WTC11 (cell line): ENCODE measurements at regions not wholly inside any gene's neighbourhood (a gene's known extent, or its start where the extent isn't known, plus 50 kb on each side); places are given as distances from the start of the nearest gene placed in this dataset.

Experiments used
- ATAC-seq: fragments of 200-7000 bp; cut with Tn5 transposase; 2 replicates; pipeline ENCODE4 v1.10.0; 2021; ENCODE audit warnings: mild to moderate bottlenecking, moderate library complexity
- CTCF ChIA-PET: fragments of 300-600 bp; sonication (Branson Sonifier 250); formaldehyde crosslinking; loops from one replicate; lab custom pipeline; 2021; ENCODE audit warnings: antibody characterized with exemption; lab: Charles Lee
- POLR2A ChIA-PET: fragments of 350-600 bp; sonication (Branson Sonifier 250); formaldehyde crosslinking; loops from one replicate; lab custom pipeline; 2021; ENCODE audit warnings: antibody characterized with exemption; lab: Charles Lee
- DNase-seq: peaks from one replicate; pipeline ENCODE4 v3.0.0; 2021; ENCODE audit warnings: low spot score
- H3K27ac Mint-ChIP-seq: 2 replicates; pipeline ENCODE4 v1.8.0; 2021; ENCODE audit warnings: mixed read lengths
- H3K27me3 Mint-ChIP-seq: 2 replicates; pipeline ENCODE4 v1.8.0; 2021; ENCODE audit warnings: low read depth, mild to moderate bottlenecking, moderate library complexity, mixed read lengths
- H3K36me3 Mint-ChIP-seq: 2 replicates; pipeline ENCODE4 v1.8.0; 2021; ENCODE audit warnings: mixed read lengths
- H3K4me1 Mint-ChIP-seq: 2 replicates; pipeline ENCODE4 v1.8.0; 2022; ENCODE audit warnings: mixed read lengths
- H3K4me3 Mint-ChIP-seq: 2 replicates; pipeline ENCODE4 v1.8.0; 2021; ENCODE audit warnings: mild to moderate bottlenecking, moderate library complexity, mixed read lengths
- H3K9me3 Mint-ChIP-seq: 2 replicates; pipeline ENCODE4 v1.8.0; 2021; ENCODE audit warnings: mixed read lengths
- HMGXB4 ChIP-seq: sonication (generic); formaldehyde crosslinking; IDR thresholded peaks from 2 replicates; pipeline ENCODE4 v1.8.1; 2023; ENCODE audit warnings: mild to moderate bottlenecking, moderate library complexity, missing genetic modification reagents
- JAZF1 ChIP-seq: fragments of 250-450 bp; sonication (Bioruptor Pico); IDR thresholded peaks from 2 replicates; pipeline ENCODE4 v1.9.0; 2021; ENCODE audit warnings: moderate library complexity, mild to moderate bottlenecking, inconsistent platforms
- NFYB ChIP-seq: sonication (generic); formaldehyde crosslinking; conservative IDR thresholded peaks from 2 replicates; pipeline ENCODE4 v1.8.0; 2022; ENCODE audit warnings: low read depth, missing genetic modification reagents
- NR2C2 ChIP-seq: sonication (generic); formaldehyde crosslinking; IDR thresholded peaks from 2 replicates; pipeline ENCODE4 v1.8.0; 2022; ENCODE audit warnings: mild to moderate bottlenecking, missing genetic modification reagents
- TEAD1 ChIP-seq: sonication (generic); formaldehyde crosslinking; IDR thresholded peaks from 2 replicates; pipeline ENCODE4 v1.8.0; 2022; ENCODE audit warnings: mild to moderate bottlenecking, missing genetic modification reagents
- USF1 ChIP-seq: sonication (generic); formaldehyde crosslinking; IDR thresholded peaks from 2 replicates; pipeline ENCODE4 v1.8.0; 2022; ENCODE audit warnings: mild to moderate bottlenecking, missing genetic modification reagents
- ZNF232 ChIP-seq: sonication (generic); formaldehyde crosslinking; IDR thresholded peaks from 2 replicates; pipeline ENCODE4 v1.8.0; 2022; ENCODE audit warnings: mild to moderate bottlenecking, missing genetic modification reagents
- ZNF423 ChIP-seq: fragments of 250-450 bp; sonication (Bioruptor Pico); IDR thresholded peaks from 2 replicates; pipeline ENCODE4 v2.1.2; 2022; ENCODE audit warnings: mild to moderate bottlenecking, moderate library complexity
- ZNF512 ChIP-seq: sonication (generic); formaldehyde crosslinking; IDR thresholded peaks from 2 replicates; pipeline ENCODE4 v1.8.1; 2022; ENCODE audit warnings: missing genetic modification reagents, borderline replicate concordance
- ZSCAN18 ChIP-seq: fragments of 250-450 bp; sonication (Bioruptor Pico); IDR thresholded peaks from 2 replicates; pipeline ENCODE4 v2.1.2; 2022; ENCODE audit warnings: mild to moderate bottlenecking, moderate library complexity
- TF ChIP-seq, protein P1 (sequence below): fragments of 200-600 bp; IDR thresholded peaks from 2 replicates; pipeline ENCODE4 v1.8.0; 2022; ENCODE audit warnings: antibody characterized with exemption
- TF ChIP-seq, protein P2 (sequence below): sonication (generic); formaldehyde crosslinking; IDR thresholded peaks from 2 replicates; pipeline ENCODE4 v1.8.0; 2023; ENCODE audit warnings: missing genetic modification reagents, mild to moderate bottlenecking, borderline replicate concordance
- TF ChIP-seq, protein P3 (sequence below): sonication (generic); formaldehyde crosslinking; IDR thresholded peaks from 2 replicates; pipeline ENCODE4 v1.8.0; 2023; ENCODE audit warnings: missing genetic modification reagents
- TF ChIP-seq, protein P4 (sequence below): sonication (generic); formaldehyde crosslinking; conservative IDR thresholded peaks from 2 replicates; pipeline ENCODE4 v1.8.1; 2023; ENCODE audit warnings: mild to moderate bottlenecking, low read depth, missing genetic modification reagents, moderate library complexity

DNA sequence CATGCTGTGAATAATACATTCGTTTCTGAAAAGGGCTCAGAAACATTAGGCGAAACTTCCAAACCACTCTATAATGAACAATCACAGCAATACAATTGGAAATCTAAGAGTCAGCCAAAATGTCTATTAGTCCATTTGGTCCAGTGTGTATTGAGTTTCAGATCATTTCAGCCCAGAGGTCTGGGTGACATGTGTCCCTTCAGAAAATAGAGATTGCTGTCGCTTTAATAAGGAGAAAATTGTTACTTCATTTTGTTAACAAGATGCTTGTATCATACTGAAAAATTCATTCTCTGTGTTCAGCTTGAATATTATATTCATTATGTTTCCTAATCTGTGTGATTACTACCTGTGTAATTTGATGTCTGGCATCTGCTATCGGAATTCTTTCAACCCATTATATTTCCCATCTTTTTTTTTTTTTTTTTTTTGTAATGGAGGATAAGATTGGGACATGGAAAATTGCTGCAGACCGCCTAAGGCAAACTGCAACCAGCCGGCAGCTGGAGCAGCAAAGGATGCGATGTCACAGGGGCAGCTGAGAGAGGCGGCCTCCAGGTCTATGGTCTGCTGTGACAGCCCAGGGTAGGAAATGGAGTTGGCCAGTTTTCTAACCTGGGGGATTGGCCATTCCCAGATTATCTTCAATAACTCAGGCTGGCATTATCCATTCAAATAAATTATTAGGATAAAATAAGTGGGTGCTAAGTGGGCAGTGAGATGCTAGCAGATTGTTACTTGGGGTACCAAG is 170.9 kb upstream of the NPVF start:
- H3K27me3 Mint-ChIP-seq = 0 out of 2 replicates have a peak, but pooled peaks cover 3% of the 10 kb centered on the region
- TF ChIP-seq NR2C2 (no peak), JAZF1 (CRISPR knock-in tag) (no peak), NFYB (CRISPR knock-in tag) (no peak)
- no peak for ATAC-seq
- CTCF ChIA-PET = interaction anchor here (0.6 kb wide), 1 partner anchor 164 kb away, joined by 3 read pairs; no protein-coding TSS in a partner anchor
- no peak overlapping the region for H3K4me3 Mint-ChIP-seq
- no peaks in the 10 kb centered on the region for H3K9me3 Mint-ChIP-seq
- H3K36me3 Mint-ChIP-seq = no peaks in the 10 kb centered on the region
- DNase-seq = no peak
- POLR2A ChIA-PET = no interaction called here
- no peak overlapping the region for H3K27ac Mint-ChIP-seq
- no peaks in the 10 kb centered on the region for H3K4me1 Mint-ChIP-seq

DNA sequence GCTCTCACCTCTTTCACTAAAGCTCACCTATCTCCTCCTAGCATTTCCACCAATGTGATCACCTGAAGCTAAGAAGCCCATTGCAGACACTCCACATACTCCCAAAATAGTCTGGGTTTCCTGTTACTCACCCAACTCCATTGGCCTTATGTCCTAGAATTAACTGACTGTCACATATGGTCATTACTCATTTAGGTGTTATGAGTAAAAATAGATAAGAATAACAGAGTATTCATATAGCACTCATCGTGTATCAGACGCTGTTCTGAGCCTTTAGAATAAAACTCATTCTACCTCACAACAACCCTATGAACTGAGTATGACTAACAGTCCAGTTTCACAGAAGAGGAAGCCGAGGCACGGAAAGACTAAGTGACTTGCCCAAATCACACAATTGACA is 174.2 kb upstream of the NPVF start:
- TF ChIP-seq, protein P1, sequence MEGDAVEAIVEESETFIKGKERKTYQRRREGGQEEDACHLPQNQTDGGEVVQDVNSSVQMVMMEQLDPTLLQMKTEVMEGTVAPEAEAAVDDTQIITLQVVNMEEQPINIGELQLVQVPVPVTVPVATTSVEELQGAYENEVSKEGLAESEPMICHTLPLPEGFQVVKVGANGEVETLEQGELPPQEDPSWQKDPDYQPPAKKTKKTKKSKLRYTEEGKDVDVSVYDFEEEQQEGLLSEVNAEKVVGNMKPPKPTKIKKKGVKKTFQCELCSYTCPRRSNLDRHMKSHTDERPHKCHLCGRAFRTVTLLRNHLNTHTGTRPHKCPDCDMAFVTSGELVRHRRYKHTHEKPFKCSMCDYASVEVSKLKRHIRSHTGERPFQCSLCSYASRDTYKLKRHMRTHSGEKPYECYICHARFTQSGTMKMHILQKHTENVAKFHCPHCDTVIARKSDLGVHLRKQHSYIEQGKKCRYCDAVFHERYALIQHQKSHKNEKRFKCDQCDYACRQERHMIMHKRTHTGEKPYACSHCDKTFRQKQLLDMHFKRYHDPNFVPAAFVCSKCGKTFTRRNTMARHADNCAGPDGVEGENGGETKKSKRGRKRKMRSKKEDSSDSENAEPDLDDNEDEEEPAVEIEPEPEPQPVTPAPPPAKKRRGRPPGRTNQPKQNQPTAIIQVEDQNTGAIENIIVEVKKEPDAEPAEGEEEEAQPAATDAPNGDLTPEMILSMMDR = no peak
- TF ChIP-seq ZNF512 (CRISPR knock-in tag) (no peak), ZNF423 (CRISPR knock-in tag) (no peak), USF1 (CRISPR knock-in tag) (no peak), TEAD1 (CRISPR knock-in tag) (no peak), ZSCAN18 (no peak), ZNF232 (CRISPR knock-in tag) (no peak), HMGXB4 (no peak)
- TF ChIP-seq, protein P2, sequence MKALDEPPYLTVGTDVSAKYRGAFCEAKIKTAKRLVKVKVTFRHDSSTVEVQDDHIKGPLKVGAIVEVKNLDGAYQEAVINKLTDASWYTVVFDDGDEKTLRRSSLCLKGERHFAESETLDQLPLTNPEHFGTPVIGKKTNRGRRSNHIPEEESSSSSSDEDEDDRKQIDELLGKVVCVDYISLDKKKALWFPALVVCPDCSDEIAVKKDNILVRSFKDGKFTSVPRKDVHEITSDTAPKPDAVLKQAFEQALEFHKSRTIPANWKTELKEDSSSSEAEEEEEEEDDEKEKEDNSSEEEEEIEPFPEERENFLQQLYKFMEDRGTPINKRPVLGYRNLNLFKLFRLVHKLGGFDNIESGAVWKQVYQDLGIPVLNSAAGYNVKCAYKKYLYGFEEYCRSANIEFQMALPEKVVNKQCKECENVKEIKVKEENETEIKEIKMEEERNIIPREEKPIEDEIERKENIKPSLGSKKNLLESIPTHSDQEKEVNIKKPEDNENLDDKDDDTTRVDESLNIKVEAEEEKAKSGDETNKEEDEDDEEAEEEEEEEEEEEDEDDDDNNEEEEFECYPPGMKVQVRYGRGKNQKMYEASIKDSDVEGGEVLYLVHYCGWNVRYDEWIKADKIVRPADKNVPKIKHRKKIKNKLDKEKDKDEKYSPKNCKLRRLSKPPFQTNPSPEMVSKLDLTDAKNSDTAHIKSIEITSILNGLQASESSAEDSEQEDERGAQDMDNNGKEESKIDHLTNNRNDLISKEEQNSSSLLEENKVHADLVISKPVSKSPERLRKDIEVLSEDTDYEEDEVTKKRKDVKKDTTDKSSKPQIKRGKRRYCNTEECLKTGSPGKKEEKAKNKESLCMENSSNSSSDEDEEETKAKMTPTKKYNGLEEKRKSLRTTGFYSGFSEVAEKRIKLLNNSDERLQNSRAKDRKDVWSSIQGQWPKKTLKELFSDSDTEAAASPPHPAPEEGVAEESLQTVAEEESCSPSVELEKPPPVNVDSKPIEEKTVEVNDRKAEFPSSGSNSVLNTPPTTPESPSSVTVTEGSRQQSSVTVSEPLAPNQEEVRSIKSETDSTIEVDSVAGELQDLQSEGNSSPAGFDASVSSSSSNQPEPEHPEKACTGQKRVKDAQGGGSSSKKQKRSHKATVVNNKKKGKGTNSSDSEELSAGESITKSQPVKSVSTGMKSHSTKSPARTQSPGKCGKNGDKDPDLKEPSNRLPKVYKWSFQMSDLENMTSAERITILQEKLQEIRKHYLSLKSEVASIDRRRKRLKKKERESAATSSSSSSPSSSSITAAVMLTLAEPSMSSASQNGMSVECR (CRISPR knock-in tag) = no peak
- TF ChIP-seq, protein P3, sequence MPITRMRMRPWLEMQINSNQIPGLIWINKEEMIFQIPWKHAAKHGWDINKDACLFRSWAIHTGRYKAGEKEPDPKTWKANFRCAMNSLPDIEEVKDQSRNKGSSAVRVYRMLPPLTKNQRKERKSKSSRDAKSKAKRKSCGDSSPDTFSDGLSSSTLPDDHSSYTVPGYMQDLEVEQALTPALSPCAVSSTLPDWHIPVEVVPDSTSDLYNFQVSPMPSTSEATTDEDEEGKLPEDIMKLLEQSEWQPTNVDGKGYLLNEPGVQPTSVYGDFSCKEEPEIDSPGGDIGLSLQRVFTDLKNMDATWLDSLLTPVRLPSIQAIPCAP = no peak
- TF ChIP-seq, protein P4, sequence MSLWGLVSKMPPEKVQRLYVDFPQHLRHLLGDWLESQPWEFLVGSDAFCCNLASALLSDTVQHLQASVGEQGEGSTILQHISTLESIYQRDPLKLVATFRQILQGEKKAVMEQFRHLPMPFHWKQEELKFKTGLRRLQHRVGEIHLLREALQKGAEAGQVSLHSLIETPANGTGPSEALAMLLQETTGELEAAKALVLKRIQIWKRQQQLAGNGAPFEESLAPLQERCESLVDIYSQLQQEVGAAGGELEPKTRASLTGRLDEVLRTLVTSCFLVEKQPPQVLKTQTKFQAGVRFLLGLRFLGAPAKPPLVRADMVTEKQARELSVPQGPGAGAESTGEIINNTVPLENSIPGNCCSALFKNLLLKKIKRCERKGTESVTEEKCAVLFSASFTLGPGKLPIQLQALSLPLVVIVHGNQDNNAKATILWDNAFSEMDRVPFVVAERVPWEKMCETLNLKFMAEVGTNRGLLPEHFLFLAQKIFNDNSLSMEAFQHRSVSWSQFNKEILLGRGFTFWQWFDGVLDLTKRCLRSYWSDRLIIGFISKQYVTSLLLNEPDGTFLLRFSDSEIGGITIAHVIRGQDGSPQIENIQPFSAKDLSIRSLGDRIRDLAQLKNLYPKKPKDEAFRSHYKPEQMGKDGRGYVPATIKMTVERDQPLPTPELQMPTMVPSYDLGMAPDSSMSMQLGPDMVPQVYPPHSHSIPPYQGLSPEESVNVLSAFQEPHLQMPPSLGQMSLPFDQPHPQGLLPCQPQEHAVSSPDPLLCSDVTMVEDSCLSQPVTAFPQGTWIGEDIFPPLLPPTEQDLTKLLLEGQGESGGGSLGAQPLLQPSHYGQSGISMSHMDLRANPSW (CRISPR knock-in tag) = no peak
- no peaks in the 10 kb centered on the region for H3K4me1 Mint-ChIP-seq
- ChIA-PET POLR2A (no interaction called here), CTCF (interaction anchor here (1.2 kb wide), 1 partner anchor 166 kb away, joined by 4 read pairs; no protein-coding TSS in a partner anchor)
- H3K27me3 Mint-ChIP-seq = peaks cover 8% of the 10 kb centered on the region
- no peaks in the 10 kb centered on the region for H3K9me3 Mint-ChIP-seq
- ATAC-seq = no peak
- no peak for DNase-seq
- no peaks in the 10 kb centered on the region for H3K36me3 Mint-ChIP-seq
- H3K27ac Mint-ChIP-seq = no peak overlapping the region
- no peak overlapping the region for H3K4me3 Mint-ChIP-seq
